Lung (tissue), 11 donors: ENCODE measurements at regions not wholly inside any gene's neighbourhood (a gene's known extent, or its start where the extent isn't known, plus 50 kb on each side); places are given as distances from the start of the nearest gene placed in this dataset.

ENCODE experiments used
- ATAC-seq: fragments of 200-7000 bp; cut with Tn5 transposase; one replicate; pipeline ENCODE4 v1.9.1; 2020; ENCODE audit warnings: moderate number of reproducible peaks; ENCODE audit not compliant: insufficient read depth, low FRiP score
- DNase-seq, 3 donors: peaks; one replicate each; pipeline ENCODE4 v3.0.0-alpha.2; 2013 to 2017
- H3K27ac ChIP-seq, 2 donors: one replicate each; pipeline ENCODE4 v1.5.1; 2013; ENCODE audit warnings: mild to moderate bottlenecking in 2 of 2, moderate library complexity in 2 of 2, control low read depth in 1 of 2, inconsistent platforms in 1 of 2, low read depth in 1 of 2, low read length in 1 of 2
- H3K27me3 ChIP-seq, 3 donors: one replicate each; pipeline ENCODE4 v1.5.1; 2013; ENCODE audit warnings: low read length in 2 of 3; ENCODE audit not compliant: control insufficient read depth in 3 of 3, insufficient read depth in 3 of 3
- H3K36me3 ChIP-seq, 4 donors: one replicate each; pipeline ENCODE4 v1.5.1; 2013; ENCODE audit warnings: low read length in 4 of 4, mild to moderate bottlenecking in 1 of 4, moderate library complexity in 1 of 4; ENCODE audit not compliant: control insufficient read depth in 4 of 4, insufficient read depth in 4 of 4
- H3K4me1 ChIP-seq, 5 donors: one replicate each; pipeline ENCODE4 v1.5.1; 2013; ENCODE audit warnings: low read length in 5 of 5, mild to moderate bottlenecking in 2 of 5, moderate library complexity in 1 of 5; ENCODE audit not compliant: control insufficient read depth in 5 of 5, insufficient read depth in 5 of 5
- H3K4me3 ChIP-seq: one replicate; pipeline ENCODE4 v1.5.1; 2013; ENCODE audit warnings: mild to moderate bottlenecking, control low read depth, moderate library complexity
- H3K9ac ChIP-seq, 2 donors: one replicate each; pipeline ENCODE4 v1.5.1; 2013; ENCODE audit warnings: low read length in 2 of 2, control low read depth in 1 of 2; ENCODE audit not compliant: insufficient read depth in 1 of 2
- H3K9me3 ChIP-seq, 4 donors: one replicate each; pipeline ENCODE4 v1.5.1; 2013; ENCODE audit warnings: low read length in 3 of 4, mild to moderate bottlenecking in 1 of 4, moderate library complexity in 1 of 4; ENCODE audit not compliant: control insufficient read depth in 4 of 4, insufficient read depth in 3 of 4
- WGBS, 2 donors: extraction: QIAGEN DNeasy Blood & Tissue Kit; methylation state at CpG; one replicate each; pipeline ENCODE4 v1.1.7; 2013; 5-methylcytosine and 5-hydroxymethylcytosine counted together
- TF ChIP-seq, protein P1 (sequence below): IDR thresholded peaks from 2 replicates; pipeline ENCODE4 v1.5.1; 2012; ENCODE audit warnings: mild to moderate bottlenecking; ENCODE audit errors: control extremely low read depth, extremely low read depth
- donor health status: control.
- donor health status: control.
- donor health status: Bipolar disorder and iron deficiency.
- donor health status: healthy.
- donor health status: DM: yes; HTN: yes; CAD: no.

DNA sequence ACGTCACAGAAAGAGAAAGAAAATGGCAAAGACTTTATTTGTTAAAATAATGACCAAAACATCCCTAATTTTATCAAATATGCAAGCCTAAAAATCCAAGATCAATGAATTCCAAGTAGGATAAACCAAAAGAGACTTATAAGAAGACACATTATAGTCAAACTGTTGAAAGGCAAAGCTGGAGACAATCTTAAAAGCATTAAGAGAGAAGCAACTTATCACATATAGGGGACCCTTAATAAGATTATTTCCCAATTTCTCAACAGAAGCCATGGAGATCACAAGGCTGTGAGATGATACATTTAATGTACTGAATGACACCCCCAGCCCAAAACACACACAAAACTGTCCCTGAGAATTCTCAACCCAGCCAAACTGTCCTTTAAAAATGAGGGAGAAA lies 228.7 kb downstream of the COG6 start:
- H3K27ac ChIP-seq = no peak overlapping the region
- 0 to 85% methylated on average over 1 of the region's 1 CpG for WGBS, 2 donors
- H3K36me3 ChIP-seq = peaks cover 0 to 2% (median 0%) of the 10 kb centered on the region in 4 donors
- H3K4me3 ChIP-seq = no peak overlapping the region
- H3K27me3 ChIP-seq = no peaks in the 10 kb centered on the region
- ATAC-seq (no peak), DNase-seq (no peak)
- H3K9ac ChIP-seq = no peak overlapping the region
- TF ChIP-seq, protein P1, sequence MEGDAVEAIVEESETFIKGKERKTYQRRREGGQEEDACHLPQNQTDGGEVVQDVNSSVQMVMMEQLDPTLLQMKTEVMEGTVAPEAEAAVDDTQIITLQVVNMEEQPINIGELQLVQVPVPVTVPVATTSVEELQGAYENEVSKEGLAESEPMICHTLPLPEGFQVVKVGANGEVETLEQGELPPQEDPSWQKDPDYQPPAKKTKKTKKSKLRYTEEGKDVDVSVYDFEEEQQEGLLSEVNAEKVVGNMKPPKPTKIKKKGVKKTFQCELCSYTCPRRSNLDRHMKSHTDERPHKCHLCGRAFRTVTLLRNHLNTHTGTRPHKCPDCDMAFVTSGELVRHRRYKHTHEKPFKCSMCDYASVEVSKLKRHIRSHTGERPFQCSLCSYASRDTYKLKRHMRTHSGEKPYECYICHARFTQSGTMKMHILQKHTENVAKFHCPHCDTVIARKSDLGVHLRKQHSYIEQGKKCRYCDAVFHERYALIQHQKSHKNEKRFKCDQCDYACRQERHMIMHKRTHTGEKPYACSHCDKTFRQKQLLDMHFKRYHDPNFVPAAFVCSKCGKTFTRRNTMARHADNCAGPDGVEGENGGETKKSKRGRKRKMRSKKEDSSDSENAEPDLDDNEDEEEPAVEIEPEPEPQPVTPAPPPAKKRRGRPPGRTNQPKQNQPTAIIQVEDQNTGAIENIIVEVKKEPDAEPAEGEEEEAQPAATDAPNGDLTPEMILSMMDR = no peak
- peaks cover 0 to 1% (median 0%) of the 10 kb centered on the region in 5 donors for H3K4me1 ChIP-seq
- peaks cover 0 to 6% (median 6%) of the 10 kb centered on the region in 4 donors for H3K9me3 ChIP-seq

DNA sequence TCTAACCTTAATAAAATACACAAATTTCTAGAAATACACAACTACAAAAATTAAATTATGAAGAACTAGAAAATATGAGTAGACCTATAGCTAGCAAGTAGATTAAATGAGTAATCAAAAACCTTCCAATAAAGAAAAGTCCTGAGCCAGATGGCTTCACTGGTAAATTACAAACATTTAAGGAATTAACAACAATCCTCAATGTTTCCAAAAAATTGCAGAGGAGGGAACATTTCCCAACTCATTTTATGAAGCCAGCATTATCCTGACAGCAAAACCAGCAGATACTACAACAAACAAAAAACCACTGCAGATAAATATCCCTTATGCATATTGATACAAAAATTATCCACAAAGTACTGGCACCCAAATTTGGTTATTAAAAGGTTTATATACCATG lies 230.9 kb downstream of the COG6 start:
- DNase-seq (no peak), ATAC-seq (no peak)
- Histone ChIP-seq H3K36me3 (peaks cover 0 to 2% (median 0%) of the 10 kb centered on the region in 4 donors), H3K9me3 (peaks cover 0 to 6% (median 6%) of the 10 kb centered on the region in 4 donors), H3K4me3 (no peak overlapping the region), H3K4me1 (peaks cover 0 to 4% (median 0%) of the 10 kb centered on the region in 5 donors), H3K27ac (no peak overlapping the region), H3K27me3 (no peaks in the 10 kb centered on the region), H3K9ac (no peak overlapping the region)
- TF ChIP-seq, protein P1 = no peak

DNA sequence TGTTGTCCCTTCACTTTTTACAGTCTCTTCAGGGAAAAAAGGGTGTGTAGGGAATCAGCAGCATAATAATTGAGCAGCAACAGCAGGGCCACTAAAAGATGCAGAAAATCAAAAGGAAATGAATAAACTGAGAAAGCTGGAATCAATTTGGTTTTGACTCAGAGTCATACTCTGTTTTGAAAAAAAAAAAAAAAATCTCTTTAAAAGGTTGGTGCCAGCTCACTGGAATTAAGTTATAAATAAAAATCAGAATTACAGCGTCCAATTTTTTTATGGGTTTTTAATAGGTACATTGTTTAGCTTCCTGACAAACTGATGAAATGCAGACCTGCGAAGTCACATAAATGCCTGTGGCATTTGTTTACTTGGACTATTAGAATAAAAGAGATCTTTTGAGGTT lies 231.9 kb downstream of the COG6 start:
- ATAC-seq = no peak
- TF ChIP-seq, protein P1 = no peak
- peak in 2 of 3 donors; percentile 30 to 32 for DNase-seq
- Histone ChIP-seq H3K4me3 (no peak overlapping the region), H3K4me1 (peaks cover 0 to 13% (median 2%) of the 10 kb centered on the region in 5 donors), H3K9me3 (peaks cover 0 to 6% (median 3%) of the 10 kb centered on the region in 4 donors), H3K27me3 (no peaks in the 10 kb centered on the region), H3K36me3 (peaks cover 0 to 2% (median 0%) of the 10 kb centered on the region in 4 donors), H3K27ac (no peak overlapping the region), H3K9ac (no peak overlapping the region)
- 72 to 83% methylated on average over 2 of the region's 2 CpGs for WGBS, 2 donors
